GDM1 (cell line): ENCODE measurements at regions not wholly inside any gene's neighbourhood (a gene's known extent, or its start where the extent isn't known, plus 50 kb on each side); places are given as distances from the start of the nearest gene placed in this dataset.
"Not testable (repeated sequence)": the region's sequence is repeated elsewhere in the genome, so short reads cannot be mapped to it uniquely, and the experiment has no call there.

Source experiments
- DNase-seq: peaks from one replicate; lab custom pipeline; 2025; lab: John Stamatoyannopoulos, UW

GRCh38 chr1:166626711-166627110 is 212.6 kb upstream of the POGK start:
- no peak for DNase-seq

- DNase-seq, result no peak
Observed at GRCh38 chr1:166627558-166627957, 211.7 kb upstream of the POGK start.

- no peak for DNase-seq
Observed at GRCh38 chr1:166628259-166628658, 211.0 kb upstream of the POGK start.

GRCh38 chr1:166629946-166630345 is 209.3 kb upstream of the POGK start:
- no peak for DNase-seq

- DNase-seq, result no peak
Observed at GRCh38 chr1:166630369-166630768, 208.9 kb upstream of the POGK start.

- DNase-seq, result no peak
Observed at GRCh38 chr1:166638137-166638536, 201.1 kb upstream of the POGK start.

- not testable (repeated sequence) for DNase-seq
Observed at GRCh38 chr1:166657228-166657627, 182.0 kb upstream of the POGK start.

- DNase-seq, result not testable (repeated sequence)
Observed at GRCh38 chr1:166666790-166667189, 172.5 kb upstream of the POGK start.

- DNase-seq, result not testable (repeated sequence)
Observed at GRCh38 chr1:166667600-166667999, 171.7 kb upstream of the POGK start.

GRCh38 chr1:166671627-166672026 is 167.6 kb upstream of the POGK start:
- DNase-seq, result no peak

GRCh38 chr1:166673722-166674121 is 165.6 kb upstream of the POGK start:
- DNase-seq, result no peak

GRCh38 chr1:166675213-166675612 is 164.1 kb upstream of the POGK start:
- no peak for DNase-seq

GRCh38 chr1:166676981-166677380 is 162.3 kb upstream of the POGK start:
- DNase-seq, result no peak

- DNase-seq, result no peak
Observed at GRCh38 chr1:166679369-166679768, 159.9 kb upstream of the POGK start.

- no peak for DNase-seq
Observed at GRCh38 chr1:166682588-166682987, 156.7 kb upstream of the POGK start.

GRCh38 chr1:166684669-166685068 is 154.6 kb upstream of the POGK start:
- DNase-seq, result not testable (repeated sequence)

GRCh38 chr1:166685200-166685599 is 154.1 kb upstream of the POGK start:
- DNase-seq, result no peak

GRCh38 chr1:166685891-166686290 is 153.4 kb upstream of the POGK start:
- DNase-seq, result not testable (repeated sequence)

- DNase-seq, result not testable (repeated sequence)
Observed at GRCh38 chr1:166690596-166690995, 148.7 kb upstream of the POGK start.

- DNase-seq, result no peak
Observed at GRCh38 chr1:166691476-166691875, 147.8 kb upstream of the POGK start.

GRCh38 chr1:166692346-166692745 is 146.9 kb upstream of the POGK start:
- no peak for DNase-seq

GRCh38 chr1:166693158-166693557 is 146.1 kb upstream of the POGK start:
- no peak for DNase-seq

- no peak for DNase-seq
Observed at GRCh38 chr1:166693673-166694297, 145.5 kb upstream of the POGK start.

GRCh38 chr1:166695115-166695514 is 144.2 kb upstream of the POGK start:
- DNase-seq, result no peak
